UCSD-AML1 (cell line): ENCODE measurements at regions not wholly inside any gene's neighbourhood (a gene's known extent, or its start where the extent isn't known, plus 50 kb on each side); places are given as distances from the start of the nearest gene placed in this dataset.
"Not testable (repeated sequence)": the region's sequence is repeated elsewhere in the genome, so short reads cannot be mapped to it uniquely, and the experiment has no call there.

ENCODE experiments used
- DNase-seq: peaks from one replicate; lab custom pipeline; 2025; ENCODE audit not compliant: unreplicated experiment; lab: John Stamatoyannopoulos, UW

DNA sequence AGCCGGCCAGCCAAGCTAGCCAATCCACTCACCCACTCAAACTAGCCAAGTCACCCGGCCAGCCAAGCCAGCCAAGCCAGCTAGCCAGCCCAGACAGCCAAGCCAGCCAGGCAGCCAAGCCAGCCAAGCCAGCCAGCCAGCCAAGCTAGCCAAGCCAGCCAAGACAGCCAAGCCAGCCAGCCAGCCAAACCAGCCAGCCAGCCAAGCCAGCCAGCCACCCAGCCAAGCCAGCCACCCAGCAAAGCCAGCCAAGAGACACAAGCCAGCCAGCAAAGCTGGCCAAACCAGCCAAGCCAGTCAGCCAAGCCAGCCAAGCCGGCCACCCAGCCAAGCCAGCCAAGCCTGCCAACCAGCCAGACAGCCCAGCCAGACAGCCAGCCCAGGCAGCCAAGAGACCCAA is 322.2 kb upstream of the PLGLB2 start:
- not testable (repeated sequence) for DNase-seq

DNA sequence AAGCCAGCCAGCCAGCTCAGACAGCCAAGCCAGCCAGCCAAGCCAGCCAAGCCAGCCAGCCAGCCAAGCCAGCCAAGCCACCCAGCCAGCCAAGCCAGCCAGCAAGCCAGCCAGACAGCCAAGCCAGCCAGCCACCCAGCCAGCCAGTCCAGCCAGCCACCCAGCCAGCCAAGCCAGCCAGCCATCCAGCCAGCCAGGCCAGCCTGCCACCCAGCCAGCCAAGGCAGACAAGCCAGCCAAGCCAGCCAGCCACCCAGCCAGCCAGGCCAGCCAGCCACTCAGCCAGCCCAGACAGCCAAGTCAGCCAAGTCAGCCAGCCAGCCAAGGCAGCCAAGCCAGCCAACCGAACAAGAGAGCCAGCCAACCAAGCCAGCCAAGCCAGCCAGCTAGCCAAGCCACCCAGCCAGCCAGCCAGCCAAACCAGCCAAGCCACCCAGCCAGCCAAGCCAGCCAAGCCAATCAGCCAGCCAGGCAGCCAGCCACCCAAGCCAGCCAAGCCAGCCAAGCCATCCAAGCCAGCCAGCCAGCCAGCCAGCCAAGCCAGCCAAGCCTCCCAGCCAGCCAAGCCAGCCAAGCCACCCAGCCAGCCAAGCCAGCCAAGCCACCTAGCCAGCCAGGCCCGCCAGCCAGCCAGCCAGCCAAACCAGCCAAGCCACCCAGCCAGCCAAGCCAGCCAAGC is 319.3 kb upstream of the PLGLB2 start:
- not testable (repeated sequence) for DNase-seq

DNA sequence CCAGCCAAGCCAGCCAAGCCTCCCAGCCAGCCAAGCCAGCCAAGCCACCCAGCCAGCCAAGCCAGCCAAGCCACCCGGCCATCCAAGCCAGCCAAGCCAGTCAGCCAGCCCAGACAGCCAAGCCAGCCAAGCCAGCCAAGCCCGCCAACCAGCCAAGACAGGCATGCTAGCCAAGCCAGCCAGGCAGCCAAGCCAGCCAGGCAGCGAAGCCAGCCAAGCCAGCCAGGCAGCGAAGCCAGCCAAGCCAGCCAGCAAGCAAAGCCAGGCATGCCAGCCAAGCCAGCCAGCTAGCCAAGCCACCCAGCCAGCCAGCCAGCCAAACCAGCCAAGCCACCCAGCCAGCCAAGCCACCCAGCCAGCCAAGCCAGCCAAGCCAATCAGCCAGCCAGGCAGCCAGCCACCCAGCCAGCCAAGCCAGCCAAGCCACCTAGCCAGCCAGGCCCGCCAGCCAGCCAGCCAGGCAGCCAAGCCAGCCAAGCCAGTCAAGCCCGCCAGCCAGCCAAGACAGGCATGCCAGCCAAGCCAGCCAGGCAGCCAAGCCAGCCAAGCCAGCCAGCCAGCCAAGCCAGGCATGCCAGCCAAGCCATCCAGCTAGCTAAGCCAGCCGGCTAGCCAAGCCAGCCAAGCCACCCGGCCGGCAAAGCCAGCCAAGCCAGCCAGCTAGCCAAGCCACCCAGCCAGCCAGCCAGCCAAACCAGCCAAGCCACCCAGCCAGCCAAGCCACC is 318.5 kb upstream of the PLGLB2 start:
- not testable (repeated sequence) for DNase-seq

DNA sequence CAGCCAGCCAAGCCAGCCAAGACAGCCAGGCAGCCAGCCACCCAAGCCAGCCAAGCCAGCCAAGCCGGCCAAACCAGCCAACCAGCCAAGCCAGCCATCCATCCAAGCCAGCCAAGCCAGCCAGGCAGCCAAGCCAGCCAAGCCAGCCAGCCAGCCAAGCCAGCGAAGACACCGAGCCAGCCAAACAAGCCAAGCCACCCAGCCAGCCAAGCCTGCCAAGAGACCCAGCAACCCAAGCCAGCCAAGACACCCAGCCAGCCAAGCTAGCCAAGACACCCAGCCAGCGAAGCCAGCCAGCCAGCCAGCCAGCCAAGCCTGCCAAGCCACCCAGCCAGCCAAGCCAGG is 318.0 kb upstream of the PLGLB2 start:
- not testable (repeated sequence) for DNase-seq

DNA sequence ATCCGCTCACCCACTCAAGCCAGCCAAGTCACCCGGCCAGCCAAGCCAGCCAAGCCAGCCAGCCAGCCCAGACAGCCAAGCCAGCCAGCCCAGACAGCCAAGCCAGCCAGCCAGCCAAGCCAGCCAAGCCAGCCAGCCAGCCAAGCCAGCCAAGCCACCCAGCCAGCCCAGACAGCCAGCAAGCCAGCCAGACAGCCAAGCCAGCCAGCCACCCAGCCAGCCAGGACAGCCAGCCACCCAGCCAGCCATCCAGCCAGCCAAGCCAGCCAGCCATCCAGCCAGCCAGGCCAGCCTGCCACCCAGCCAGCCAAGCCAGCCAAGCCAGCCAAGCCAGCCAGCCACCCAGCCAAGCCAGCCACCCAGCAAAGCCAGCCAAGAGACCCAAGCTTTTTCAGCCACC is 316.8 kb upstream of the PLGLB2 start:
- DNase-seq, result not testable (repeated sequence)

DNA sequence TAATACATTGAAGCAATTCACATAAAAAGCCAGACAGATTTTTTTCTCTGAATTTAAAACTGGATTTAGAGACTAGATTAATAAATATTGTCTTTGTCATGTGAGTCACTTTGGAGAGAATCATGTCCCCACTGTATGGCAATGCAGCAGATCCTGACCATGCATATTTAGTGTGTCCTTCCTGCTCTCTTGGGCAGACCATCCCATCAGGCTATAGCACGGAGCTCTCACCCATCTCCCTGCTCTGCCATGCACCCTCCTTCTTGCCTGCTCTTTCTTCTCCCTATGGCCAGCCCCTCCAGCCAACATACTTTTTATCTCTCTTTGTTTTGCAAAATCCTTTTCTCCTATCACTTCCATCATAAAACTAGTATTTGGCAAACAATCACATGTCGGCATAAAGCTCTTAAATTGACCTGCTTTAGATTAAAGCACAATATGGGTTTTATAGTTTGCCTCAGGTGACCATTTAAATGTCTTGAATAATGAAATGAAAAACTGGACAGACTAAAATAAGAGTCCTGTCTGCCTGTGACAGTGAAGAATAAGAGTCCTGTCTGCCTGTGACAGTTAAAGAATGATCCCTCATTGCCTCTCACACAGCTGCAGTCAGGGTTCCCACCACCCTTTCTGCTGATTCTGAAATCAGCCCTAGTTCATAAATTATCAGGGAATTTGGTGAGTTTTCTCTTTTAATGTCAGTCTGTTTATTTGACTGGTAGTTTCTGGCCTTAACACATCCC is 315.0 kb upstream of the PLGLB2 start:
- not testable (repeated sequence) for DNase-seq

DNA sequence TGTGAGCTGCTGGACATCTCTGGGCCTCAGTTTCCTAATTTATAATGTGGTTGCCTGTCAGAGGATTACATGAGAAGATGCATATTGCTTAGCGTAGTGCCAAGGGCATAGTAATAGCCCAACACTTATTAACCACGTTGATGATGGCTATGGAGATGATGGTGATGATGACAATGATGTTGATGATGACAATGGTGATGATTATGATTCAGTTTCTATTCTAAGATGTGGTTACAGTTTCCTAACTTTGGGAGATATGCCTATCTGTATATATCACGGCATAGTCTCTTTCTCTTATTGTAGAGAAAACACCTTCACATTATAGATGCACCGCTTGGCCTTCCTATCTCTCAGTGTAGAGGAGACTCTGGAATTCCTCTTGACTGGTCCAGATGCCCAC is 311.9 kb upstream of the PLGLB2 start:
- DNase-seq, result not testable (repeated sequence)

DNA sequence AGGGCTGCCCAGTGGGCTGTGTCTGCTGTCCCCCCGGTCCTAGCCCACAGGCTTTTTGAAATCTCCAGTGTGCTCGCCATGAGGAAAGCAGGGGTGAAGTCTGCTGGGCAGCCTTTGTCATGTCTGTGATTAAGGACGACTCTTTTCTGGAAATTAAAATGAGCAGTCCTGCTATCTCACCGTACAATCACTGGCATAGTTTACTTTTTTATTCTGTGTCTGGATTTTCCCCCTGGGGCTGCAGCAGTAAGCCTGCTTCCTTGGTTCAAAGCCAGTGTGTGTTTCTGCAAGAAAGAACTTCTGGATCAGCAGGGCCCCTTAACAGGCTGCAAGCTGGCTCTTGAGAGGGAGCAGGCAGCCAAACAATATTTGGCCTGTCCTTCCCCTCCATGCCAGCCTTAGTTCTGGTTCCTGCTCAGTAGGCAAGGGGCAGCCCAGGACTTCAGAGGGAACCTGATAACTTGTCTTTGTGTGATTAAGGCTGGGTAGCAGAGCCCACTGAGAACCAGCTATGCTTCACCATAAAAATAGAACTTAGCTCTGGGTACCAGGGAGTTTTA is 310.1 kb upstream of the PLGLB2 start:
- DNase-seq, result not testable (repeated sequence)

DNA sequence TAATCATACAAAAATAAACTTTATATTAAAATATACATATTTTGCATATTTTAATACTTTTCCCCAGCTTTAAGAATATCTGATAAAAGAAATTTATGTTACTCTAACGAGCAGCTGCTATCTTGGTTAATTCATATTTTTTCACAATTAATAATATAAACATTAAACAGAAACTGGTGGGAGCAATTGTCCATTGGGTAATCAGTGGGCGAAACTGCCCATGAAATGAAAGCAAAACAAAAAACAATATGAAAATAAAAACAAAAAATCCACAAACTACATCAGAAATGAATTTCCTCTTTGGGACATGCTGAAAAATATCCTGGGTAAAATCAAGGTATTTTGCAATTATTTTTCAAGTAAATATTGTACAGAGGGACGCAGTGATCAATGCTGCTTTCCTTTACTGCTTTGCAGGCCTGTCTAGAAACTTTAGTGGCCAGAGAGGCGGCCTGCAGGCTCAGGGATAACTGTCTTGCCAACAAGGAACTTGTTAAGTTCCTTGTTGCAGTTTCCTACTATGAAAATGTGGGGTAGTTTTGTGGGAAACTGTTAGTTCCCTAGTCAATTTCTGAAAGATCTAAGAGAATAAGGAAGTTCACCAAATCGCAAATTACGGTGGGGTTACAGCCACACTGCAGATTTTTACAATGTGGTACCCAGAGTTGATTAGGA is 309.0 kb upstream of the PLGLB2 start:
- not testable (repeated sequence) for DNase-seq

DNA sequence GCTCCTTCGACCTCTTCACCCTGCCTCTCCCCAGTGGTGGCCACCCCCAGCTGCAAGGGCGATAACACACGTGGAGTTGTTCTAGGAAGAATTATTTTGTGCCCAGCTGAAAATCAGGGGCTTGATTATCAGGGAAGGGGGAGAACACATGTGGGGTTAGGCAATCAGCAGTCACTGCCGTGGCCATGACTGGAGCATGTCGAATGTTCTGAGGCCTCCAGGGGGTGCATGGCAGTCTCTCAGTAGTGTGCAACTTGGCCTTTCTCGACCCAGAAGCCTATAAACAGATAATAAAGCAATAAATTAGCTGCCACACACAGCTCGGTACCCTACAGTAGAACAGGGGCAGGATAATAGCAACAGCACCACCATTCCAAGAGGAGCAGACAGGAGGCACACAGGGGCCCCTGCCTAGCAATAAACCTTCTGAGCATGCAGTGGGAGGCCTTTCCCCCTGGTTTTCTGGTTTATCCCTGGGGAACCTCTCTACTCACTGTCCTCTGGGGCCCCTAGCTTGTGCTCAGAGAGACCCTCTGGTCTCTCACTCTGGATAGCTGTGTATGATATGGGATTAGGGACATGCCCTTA is 308.2 kb upstream of the PLGLB2 start:
- not testable (repeated sequence) for DNase-seq

DNA sequence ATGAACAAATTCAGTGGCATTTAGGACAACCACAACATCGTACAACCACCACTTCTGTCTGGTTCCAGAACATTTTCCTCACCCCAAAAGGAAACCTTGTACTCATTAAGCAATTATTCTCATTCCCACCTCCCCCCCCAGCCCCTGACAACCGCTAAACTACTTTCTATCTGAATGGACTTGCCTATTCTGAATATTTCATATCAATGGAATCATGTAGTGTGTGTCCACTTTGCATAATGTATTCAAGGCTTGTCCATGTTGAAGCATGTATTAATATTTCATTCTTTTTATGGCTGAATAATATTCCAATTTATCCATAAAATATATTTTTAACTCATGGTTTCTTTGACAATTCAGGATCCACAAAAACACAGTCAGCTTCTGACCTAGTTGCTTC is 307.2 kb upstream of the PLGLB2 start:
- DNase-seq, result not testable (repeated sequence)

DNA sequence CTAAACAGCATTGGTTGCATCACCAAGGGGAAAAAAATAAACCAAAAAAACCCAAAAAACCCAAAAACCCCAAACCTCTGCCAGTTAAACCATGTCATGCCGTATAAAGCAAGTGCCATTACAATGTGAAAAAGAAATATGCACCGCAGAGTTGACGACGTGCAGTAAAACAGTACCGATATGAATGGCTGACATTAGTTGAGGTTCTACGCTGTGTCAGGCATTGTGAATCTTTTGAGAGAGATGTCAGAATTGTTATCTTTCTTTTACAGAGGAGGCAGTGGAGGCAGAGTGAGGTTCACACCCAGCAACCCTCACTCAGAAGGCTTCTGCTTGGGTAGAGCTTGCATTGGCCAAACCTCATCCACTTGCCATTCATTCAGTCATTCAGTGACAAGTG is 306.5 kb upstream of the PLGLB2 start:
- DNase-seq, result not testable (repeated sequence)

DNA sequence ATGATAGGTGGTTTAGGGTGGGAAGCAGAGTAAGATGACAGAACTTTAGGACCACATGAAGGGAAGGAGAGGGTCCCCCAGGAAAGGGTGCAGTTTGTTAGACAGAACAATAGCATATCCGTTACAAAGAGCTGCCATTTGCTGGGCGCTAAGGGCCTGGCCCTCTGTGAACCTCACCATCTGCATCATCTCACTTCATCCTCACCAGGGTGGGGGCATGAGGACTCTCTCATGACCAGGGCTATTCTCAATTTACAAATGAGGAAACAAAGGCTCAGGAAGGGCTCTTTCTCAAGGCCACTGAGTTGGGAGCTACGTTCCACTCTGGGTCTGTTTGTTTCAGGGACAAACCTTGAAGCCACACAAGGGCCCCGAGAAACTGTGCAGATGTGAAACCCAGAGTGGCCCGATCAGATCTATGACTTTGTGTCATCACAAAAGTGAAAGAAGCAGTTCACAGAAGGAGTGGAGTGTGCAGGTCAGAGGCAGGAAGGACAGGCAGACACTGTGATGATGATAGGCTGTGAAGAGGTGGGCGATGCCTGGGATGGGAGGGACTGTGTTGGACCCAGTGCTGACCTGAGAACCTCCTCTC is 304.8 kb upstream of the PLGLB2 start:
- not testable (repeated sequence) for DNase-seq

DNA sequence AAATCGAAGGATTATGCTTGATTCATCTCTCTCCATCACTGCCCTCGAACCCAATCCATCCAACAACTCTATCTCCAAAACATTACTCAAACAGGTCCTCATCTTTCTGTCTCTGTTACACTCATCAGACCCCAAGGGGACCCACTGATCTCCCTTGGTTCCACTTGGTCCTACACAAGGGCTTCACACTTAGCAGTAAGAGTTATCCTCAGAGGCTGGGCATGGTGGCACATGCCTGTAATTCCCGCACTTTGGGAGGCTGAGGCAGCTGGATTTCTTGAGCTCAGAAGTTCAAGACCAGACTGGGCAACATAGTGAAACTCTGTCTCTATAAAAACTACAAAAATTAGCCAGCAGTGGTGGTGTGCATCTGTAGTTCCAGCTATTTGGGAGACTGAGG is 302.9 kb upstream of the PLGLB2 start:
- not testable (repeated sequence) for DNase-seq

DNA sequence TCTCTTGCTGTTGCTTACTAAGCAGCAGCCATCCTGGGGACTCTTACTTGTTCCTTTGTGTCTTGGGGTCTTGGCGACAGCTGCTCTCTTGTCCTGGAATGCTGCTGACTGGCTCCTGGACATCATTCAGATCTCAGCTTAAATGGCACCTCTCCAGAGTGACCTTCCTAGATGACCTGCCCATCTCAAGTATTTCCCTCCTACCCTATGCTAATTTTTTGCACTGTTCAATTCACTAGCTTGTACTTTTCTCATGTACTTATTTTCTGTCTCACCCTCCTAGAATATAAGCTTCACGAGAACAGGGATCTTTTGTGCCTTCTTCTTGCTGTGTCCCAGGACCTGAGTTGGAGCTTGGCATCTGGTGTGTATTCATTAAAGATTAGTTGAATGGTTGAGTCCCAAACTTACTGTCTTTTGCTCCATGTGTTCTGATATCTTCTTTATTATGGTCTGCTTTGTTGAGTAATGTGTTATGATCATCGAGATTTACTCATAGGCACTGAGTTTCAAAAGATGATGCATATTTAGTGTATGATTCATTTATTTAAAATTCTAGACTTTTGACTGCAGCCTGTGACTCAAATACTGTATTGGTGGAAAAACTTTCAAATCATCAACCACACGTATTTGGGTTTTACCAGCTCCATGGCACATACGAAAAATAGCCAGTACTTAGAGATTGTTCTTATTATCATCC is 302.1 kb upstream of the PLGLB2 start:
- not testable (repeated sequence) for DNase-seq

DNA sequence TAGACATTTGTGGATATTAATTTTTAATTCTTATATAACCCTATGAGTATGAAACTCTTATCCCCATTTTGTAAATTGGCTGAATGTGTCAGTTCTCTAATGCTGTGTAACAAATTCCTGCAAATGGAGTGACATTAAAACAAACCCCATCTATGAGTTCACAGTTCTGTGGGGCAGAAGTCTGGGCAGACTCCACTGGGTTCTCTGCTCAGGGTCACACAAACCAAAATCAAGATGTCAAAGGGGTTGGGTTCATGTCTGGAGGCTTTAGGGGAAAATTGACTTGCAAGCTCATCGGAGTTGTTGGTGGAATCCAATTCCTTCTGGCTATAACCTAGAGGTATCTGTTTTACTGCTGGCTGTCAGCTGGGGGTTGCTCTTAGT is 301.6 kb upstream of the PLGLB2 start:
- not testable (repeated sequence) for DNase-seq

DNA sequence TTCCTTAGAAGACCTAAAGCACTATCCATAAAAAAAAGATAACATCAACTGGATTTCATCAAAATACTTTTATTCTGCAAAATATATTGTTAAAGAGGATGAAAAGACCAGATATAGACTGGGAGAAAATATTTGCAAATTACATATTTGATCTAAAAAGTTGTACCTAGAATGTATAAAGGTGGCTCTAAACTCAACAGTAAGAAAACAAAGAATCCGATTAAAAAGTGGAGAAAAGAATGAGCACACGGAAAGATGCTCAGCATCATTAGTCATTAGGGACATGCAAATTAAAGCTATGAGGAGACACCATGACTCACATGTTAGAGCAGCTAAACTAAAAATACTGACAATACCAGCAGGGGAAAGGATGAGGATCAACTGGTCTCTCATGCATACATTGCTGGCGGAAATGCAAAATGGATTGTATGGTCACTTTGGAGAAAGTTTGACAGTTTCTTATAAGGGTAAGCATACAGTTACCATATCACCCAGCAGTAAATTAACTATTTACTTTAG is 298.4 kb upstream of the PLGLB2 start:
- not testable (repeated sequence) for DNase-seq

DNA sequence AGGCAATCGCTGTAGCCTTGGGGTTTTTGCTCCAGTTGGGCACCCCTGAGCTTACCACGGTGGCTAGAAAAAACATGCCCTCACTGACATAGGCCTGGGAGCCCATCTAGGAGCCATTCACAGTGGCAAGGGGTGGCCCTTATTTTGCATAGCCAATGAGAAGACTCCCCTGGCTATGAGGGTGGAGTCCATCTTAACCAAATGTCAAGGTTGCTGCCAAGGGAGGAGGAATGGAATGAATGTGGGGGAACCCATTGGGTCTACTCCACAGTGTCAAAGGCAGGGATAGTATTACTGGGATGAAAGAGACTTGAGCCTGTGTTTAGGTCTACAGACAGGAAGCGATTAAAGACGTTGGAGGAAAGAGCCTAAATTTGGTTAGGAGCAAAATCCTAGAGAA is 295.7 kb upstream of the PLGLB2 start:
- DNase-seq, result not testable (repeated sequence)

DNA sequence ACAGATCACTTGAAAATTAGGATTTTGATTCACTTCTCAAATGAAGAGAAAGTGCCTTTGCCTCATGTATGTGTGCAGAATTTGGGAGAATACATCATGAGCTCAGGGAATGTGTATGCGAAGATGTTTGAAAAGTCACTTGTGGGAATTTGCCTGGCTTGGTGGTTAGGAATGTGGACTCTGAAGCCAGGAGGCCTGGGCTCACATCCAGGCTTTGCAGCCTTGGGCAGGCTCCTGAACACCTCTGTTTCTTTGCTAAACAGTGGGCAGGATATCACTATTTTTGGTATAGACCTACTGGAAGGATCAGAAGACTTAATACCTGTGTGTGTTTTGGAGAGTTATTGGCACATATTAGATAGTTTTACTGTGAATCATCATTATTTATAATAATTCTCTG is 295.0 kb upstream of the PLGLB2 start:
- not testable (repeated sequence) for DNase-seq
